Ectodermal cell (in vitro differentiated cells): ENCODE measurements at regions not wholly inside any gene's neighbourhood (a gene's known extent, or its start where the extent isn't known, plus 50 kb on each side); places are given as distances from the start of the nearest gene placed in this dataset.

ENCODE experiments used
- H3K27ac ChIP-seq: 2 replicates; pipeline ENCODE4 v1.7.0; 2013; ENCODE audit warnings: mild to moderate bottlenecking, low read depth, low read length; ENCODE audit not compliant: insufficient read depth, poor library complexity, severe bottlenecking
- H3K27me3 ChIP-seq: 2 replicates; pipeline ENCODE4 v1.7.0; 2013; ENCODE audit warnings: mild to moderate bottlenecking, low read length; ENCODE audit not compliant: insufficient read depth, control insufficient read depth, poor library complexity, severe bottlenecking
- H3K36me3 ChIP-seq: one replicate; pipeline ENCODE4 v1.7.0; 2013; ENCODE audit warnings: low read length; ENCODE audit not compliant: control insufficient read depth, insufficient read depth
- H3K4me1 ChIP-seq: one replicate; pipeline ENCODE4 v1.7.0; 2013; ENCODE audit warnings: low read length; ENCODE audit not compliant: control insufficient read depth, insufficient read depth
- H3K4me3 ChIP-seq: 2 replicates; pipeline ENCODE4 v1.7.0; 2013; ENCODE audit warnings: low read depth, low read length, control low read depth; ENCODE audit not compliant: insufficient read depth
- H3K9me3 ChIP-seq: 2 replicates; pipeline ENCODE4 v1.7.0; 2013; ENCODE audit warnings: mild to moderate bottlenecking, low read length, moderate library complexity; ENCODE audit not compliant: control insufficient read depth
- WGBS, 2 experiments: methylation state at CpG; one replicate each; pipeline ENCODE4 v1.1.7; 2013; ENCODE audit warnings: missing lambda C conversion rate in 2 of 2; 5-methylcytosine and 5-hydroxymethylcytosine counted together

GRCh38 chr1:83637586-83637985 is 361.3 kb downstream of the TTLL7 start:
- Histone ChIP-seq H3K27me3 (no peaks in the 10 kb centered on the region), H3K9me3 (no peaks in the 10 kb centered on the region), H3K4me3 (no peak overlapping the region), H3K4me1 (peaks cover 10% of the 10 kb centered on the region), H3K36me3 (no peaks in the 10 kb centered on the region), H3K27ac (no peak overlapping the region)

- H3K9me3 ChIP-seq, result no peaks in the 10 kb centered on the region
- H3K27ac ChIP-seq, result no peak overlapping the region
- H3K36me3 ChIP-seq, result no peaks in the 10 kb centered on the region
- 95% methylated on average over 4 to 5 of the region's 5 CpGs for WGBS, 2 experiments
- H3K4me3 ChIP-seq, result no peak overlapping the region
- H3K27me3 ChIP-seq, result no peaks in the 10 kb centered on the region
- peaks cover 10% of the 10 kb centered on the region for H3K4me1 ChIP-seq
Observed at GRCh38 chr1:83637009-83637408, 361.9 kb downstream of the TTLL7 start.

- H3K27ac ChIP-seq, result no peak overlapping the region
- H3K4me3 ChIP-seq, result no peak overlapping the region
- no peaks in the 10 kb centered on the region for H3K9me3 ChIP-seq
- WGBS, 2 experiments, result 100% methylated on average over 1 of the region's 1 CpG
- no peaks in the 10 kb centered on the region for H3K4me1 ChIP-seq
- no peaks in the 10 kb centered on the region for H3K36me3 ChIP-seq
- H3K27me3 ChIP-seq, result no peaks in the 10 kb centered on the region
Observed at GRCh38 chr1:83632906-83633305, 366.0 kb downstream of the TTLL7 start.

- 97 to 98% methylated on average over 6 of the region's 6 CpGs for WGBS, 2 experiments
Observed at GRCh38 chr1:83631851-83632250, 367.1 kb downstream of the TTLL7 start.

GRCh38 chr1:83627045-83627444 is 371.9 kb downstream of the TTLL7 start:
- H3K4me1 ChIP-seq, result peaks cover 7% of the 10 kb centered on the region
- H3K4me3 ChIP-seq, result no peak overlapping the region
- H3K27ac ChIP-seq, result no peak overlapping the region
- H3K27me3 ChIP-seq, result no peaks in the 10 kb centered on the region
- 89 to 90% methylated on average over 1 of the region's 1 CpG for WGBS, 2 experiments
- no peaks in the 10 kb centered on the region for H3K9me3 ChIP-seq
- no peaks in the 10 kb centered on the region for H3K36me3 ChIP-seq

More at GRCh38 chr1:83631851-83632250, 367.1 kb downstream of the TTLL7 start:
- Histone ChIP-seq H3K4me3 (no peak overlapping the region), H3K27ac (no peak overlapping the region), H3K27me3 (no peaks in the 10 kb centered on the region), H3K9me3 (no peaks in the 10 kb centered on the region), H3K36me3 (no peaks in the 10 kb centered on the region), H3K4me1 (peaks cover 3% of the 10 kb centered on the region)

GRCh38 chr1:83626603-83627002 is 372.3 kb downstream of the TTLL7 start:
- Histone ChIP-seq H3K4me1 (peaks cover 7% of the 10 kb centered on the region), H3K4me3 (no peak overlapping the region), H3K27me3 (no peaks in the 10 kb centered on the region), H3K9me3 (no peaks in the 10 kb centered on the region), H3K36me3 (no peaks in the 10 kb centered on the region), H3K27ac (no peak overlapping the region)
- 69 to 93% methylated on average over 1 of the region's 1 CpG for WGBS, 2 experiments

- Histone ChIP-seq H3K36me3 (no peaks in the 10 kb centered on the region), H3K4me3 (no peak overlapping the region), H3K9me3 (no peaks in the 10 kb centered on the region), H3K27me3 (no peaks in the 10 kb centered on the region), H3K27ac (no peak overlapping the region), H3K4me1 (peaks cover 7% of the 10 kb centered on the region)
- 94 to 95% methylated on average over 3 of the region's 3 CpGs for WGBS, 2 experiments
Observed at GRCh38 chr1:83625646-83626045, 373.3 kb downstream of the TTLL7 start.

GRCh38 chr1:83620016-83620415 is 378.9 kb downstream of the TTLL7 start:
- no peak overlapping the region for H3K27ac ChIP-seq
- WGBS, 2 experiments, result 95% methylated on average over 4 of the region's 4 CpGs

GRCh38 chr1:83619170-83619896 is 379.6 kb downstream of the TTLL7 start:
- Histone ChIP-seq H3K9me3 (no peaks in the 10 kb centered on the region), H3K27ac (no peak overlapping the region), H3K27me3 (no peaks in the 10 kb centered on the region), H3K4me3 (no peak overlapping the region), H3K4me1 (no peaks in the 10 kb centered on the region), H3K36me3 (no peaks in the 10 kb centered on the region)
- WGBS, 2 experiments, result 86 to 94% methylated on average over 2 of the region's 2 CpGs

More at GRCh38 chr1:83620016-83620415, 378.9 kb downstream of the TTLL7 start:
- Histone ChIP-seq H3K36me3 (no peaks in the 10 kb centered on the region), H3K4me1 (no peaks in the 10 kb centered on the region), H3K9me3 (no peaks in the 10 kb centered on the region), H3K4me3 (no peak overlapping the region), H3K27me3 (no peaks in the 10 kb centered on the region)

GRCh38 chr1:83617883-83618282 is 381.0 kb downstream of the TTLL7 start:
- no peaks in the 10 kb centered on the region for H3K36me3 ChIP-seq
- H3K9me3 ChIP-seq, result no peaks in the 10 kb centered on the region
- H3K4me3 ChIP-seq, result no peak overlapping the region

More at GRCh38 chr1:83617883-83618282, 381.0 kb downstream of the TTLL7 start:
- no peaks in the 10 kb centered on the region for H3K4me1 ChIP-seq
- 95 to 96% methylated on average over 7 of the region's 7 CpGs for WGBS, 2 experiments
- H3K27me3 ChIP-seq, result no peaks in the 10 kb centered on the region
- no peak overlapping the region for H3K27ac ChIP-seq
